Tibial nerve (tissue), 4 donors: ENCODE measurements at regions not wholly inside any gene's neighbourhood (a gene's known extent, or its start where the extent isn't known, plus 50 kb on each side); places are given as distances from the start of the nearest gene placed in this dataset.

ENCODE experiments used
- EP300 ChIP-seq, 2 donors: sonication (generic); formaldehyde crosslinking; IDR thresholded peaks; one replicate each; pipeline ENCODE4 v1.6.1; 2017; ENCODE audit warnings: antibody characterized with exemption in 2 of 2, mild to moderate bottlenecking in 1 of 2
- POLR2A ChIP-seq, 2 donors: fragments of 450-650 bp; IDR thresholded peaks; one replicate each; pipeline ENCODE4 v1.6.1; 2017; ENCODE audit warnings: antibody characterized with exemption in 2 of 2, mild to moderate bottlenecking in 2 of 2, moderate library complexity in 2 of 2
- TF ChIP-seq, protein P1 (sequence below), 5 experiments: fragments of 200-600 bp in 3 of 5; fragments of 450-650 bp in 2 of 5; sonication (generic) in 3 of 5; IDR thresholded peaks; one replicate each; pipeline ENCODE4 v1.5.1; 2016 to 2019; ENCODE audit warnings: antibody characterized with exemption in 5 of 5, mild to moderate bottlenecking in 3 of 5, moderate library complexity in 2 of 5

DNA sequence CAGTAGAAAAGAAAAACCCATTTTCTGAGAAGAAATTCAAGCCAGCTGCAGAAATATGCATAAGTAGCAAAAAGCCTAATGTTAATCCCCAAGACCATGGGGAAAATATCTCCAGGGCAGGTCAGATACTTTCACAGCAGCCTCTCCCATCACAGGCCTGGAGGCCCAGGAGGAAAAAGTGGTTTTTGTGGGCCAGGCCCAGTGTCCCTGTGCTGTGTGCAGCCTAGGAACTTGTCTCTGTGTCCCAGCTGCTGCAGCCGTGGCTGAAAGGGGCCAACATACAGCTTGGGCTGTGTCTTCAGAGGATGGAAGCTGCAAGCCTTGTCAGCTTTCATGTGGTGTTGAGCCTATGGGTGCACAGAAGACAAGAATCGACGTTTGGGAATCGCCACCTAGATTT, 581.0 kb downstream of the C4orf33 start:
- TF ChIP-seq POLR2A (IDR thresholded peaks at IDR 0.05), result no peak
- TF ChIP-seq, protein P1, sequence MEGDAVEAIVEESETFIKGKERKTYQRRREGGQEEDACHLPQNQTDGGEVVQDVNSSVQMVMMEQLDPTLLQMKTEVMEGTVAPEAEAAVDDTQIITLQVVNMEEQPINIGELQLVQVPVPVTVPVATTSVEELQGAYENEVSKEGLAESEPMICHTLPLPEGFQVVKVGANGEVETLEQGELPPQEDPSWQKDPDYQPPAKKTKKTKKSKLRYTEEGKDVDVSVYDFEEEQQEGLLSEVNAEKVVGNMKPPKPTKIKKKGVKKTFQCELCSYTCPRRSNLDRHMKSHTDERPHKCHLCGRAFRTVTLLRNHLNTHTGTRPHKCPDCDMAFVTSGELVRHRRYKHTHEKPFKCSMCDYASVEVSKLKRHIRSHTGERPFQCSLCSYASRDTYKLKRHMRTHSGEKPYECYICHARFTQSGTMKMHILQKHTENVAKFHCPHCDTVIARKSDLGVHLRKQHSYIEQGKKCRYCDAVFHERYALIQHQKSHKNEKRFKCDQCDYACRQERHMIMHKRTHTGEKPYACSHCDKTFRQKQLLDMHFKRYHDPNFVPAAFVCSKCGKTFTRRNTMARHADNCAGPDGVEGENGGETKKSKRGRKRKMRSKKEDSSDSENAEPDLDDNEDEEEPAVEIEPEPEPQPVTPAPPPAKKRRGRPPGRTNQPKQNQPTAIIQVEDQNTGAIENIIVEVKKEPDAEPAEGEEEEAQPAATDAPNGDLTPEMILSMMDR (IDR thresholded peaks at IDR 0.05), result no peak
- no peak for TF ChIP-seq EP300 (IDR thresholded peaks at IDR 0.05)
